ENCODE measurements at regions not wholly inside any gene's neighbourhood (a gene's known extent, or its start where the extent isn't known, plus 50 kb on each side); places are given as distances from the start of the nearest gene placed in this dataset.
A peak's percentile ranks its signal among the peaks of the same experiment; 100 is the strongest.

GRCh38 chr17:74117999-74118421 lies 85.5 kb upstream of the RPL38 start:
- Histone ChIP-seq H3K9me2 (ENCODE audit: insufficient read depth) (no peaks in the 10 kb centered on the region), H3K27ac (ENCODE audit: low read depth, low read length) (no peak overlapping the region), H3K4me2 (ENCODE audit: low read length) (no peak overlapping the region), H3K9ac (ENCODE audit: low read length) (no peak overlapping the region), H3K4me3 (replicated peaks in 1 of 2; ENCODE audit: low read depth in 1 of 2, low read length in 2 of 2) (no peak overlapping the region), H3K9me3 (ENCODE audit: control insufficient read depth in 1 of 2, insufficient read depth in 1 of 2, low read depth in 1 of 2, low read length in 2 of 2) (no peaks in the 10 kb centered on the region), H3K4me1 (ENCODE audit: control insufficient read depth in 1 of 2, insufficient read depth in 2 of 2, low read length in 2 of 2) (peaks cover 5 to 10% of the 10 kb centered on the region in 2 experiments; a peak in 3 of 4 replicates), H2AFZ (ENCODE audit: low read depth, low read length, poor library complexity, severe bottlenecking) (no peak overlapping the region), H3K79me2 (ENCODE audit: insufficient read depth, low read length) (no peaks in the 10 kb centered on the region), H4K20me1 (ENCODE audit: insufficient read depth) (no peaks in the 10 kb centered on the region), H3K27me3 (ENCODE audit: insufficient read depth, low read length) (peaks cover 22% of the 10 kb centered on the region), H3K36me3 (ENCODE audit: control insufficient read depth in 1 of 2, insufficient read depth in 2 of 2, low read length in 2 of 2) (no peaks in the 10 kb centered on the region)
- ATAC-seq (0 out of 2 replicates have a peak, but pooled peaks have one; percentile 21), DNase-seq (ENCODE audit: low read depth, low spot score) (no peak)
- ChIA-PET CTCF (interaction anchor here (1.1 to 2.2 kb wide), 3 partner anchors 28 to 120 kb away, joined by 3 to 6 read pairs (median 5); no protein-coding TSS in a partner anchor), POLR2A (no interaction called here), RAD21 (ENCODE audit: low non-redundant PET in 1 of 2, low total read pairs in 2 of 2, uncharacterized antibody in 2 of 2, unreplicated experiment in 2 of 2) (no interaction called here)
- intact Hi-C loops (cut with micrococcal nuclease) = no loop called here
- BruUV-seq (replicated peaks) = no TSS peak
- no peak for TF ChIP-seq CEBPB (IDR thresholded peaks at IDR 0.05; ENCODE audit: low read depth)

- Histone ChIP-seq H2AFZ (ENCODE audit: low read depth, low read length, poor library complexity, severe bottlenecking) (no peak overlapping the region), H3K9me2 (ENCODE audit: insufficient read depth) (no peaks in the 10 kb centered on the region), H3K4me3 (replicated peaks in 1 of 2; ENCODE audit: low read depth in 1 of 2, low read length in 2 of 2) (no peak overlapping the region), H3K9me3 (ENCODE audit: control insufficient read depth in 1 of 2, insufficient read depth in 1 of 2, low read depth in 1 of 2, low read length in 2 of 2) (no peaks in the 10 kb centered on the region), H3K36me3 (ENCODE audit: control insufficient read depth in 1 of 2, insufficient read depth in 2 of 2, low read length in 2 of 2) (no peaks in the 10 kb centered on the region), H3K4me1 (ENCODE audit: control insufficient read depth in 1 of 2, insufficient read depth in 2 of 2, low read length in 2 of 2) (peaks cover 5 to 10% of the 10 kb centered on the region in 2 experiments; a peak in 3 of 4 replicates), H3K27me3 (ENCODE audit: insufficient read depth, low read length) (peaks cover 22% of the 10 kb centered on the region), H3K4me2 (ENCODE audit: low read length) (no peak overlapping the region), H4K20me1 (ENCODE audit: insufficient read depth) (no peaks in the 10 kb centered on the region), H3K9ac (ENCODE audit: low read length) (no peak overlapping the region), H3K79me2 (ENCODE audit: insufficient read depth, low read length) (no peaks in the 10 kb centered on the region), H3K27ac (ENCODE audit: low read depth, low read length) (no peak overlapping the region)
- RAD21 ChIA-PET (ENCODE audit: low non-redundant PET in 1 of 2, low total read pairs in 2 of 2, uncharacterized antibody in 2 of 2, unreplicated experiment in 2 of 2) = no interaction called here
- CTCF ChIA-PET = interaction anchor here (0.5 to 2.2 kb wide), 4 partner anchors 29 to 178 kb away, joined by 3 to 6 read pairs (median 4); no protein-coding TSS in a partner anchor
- DNase-seq (ENCODE audit: low read depth, low spot score) = no peak
- TF ChIP-seq ELF1 (IDR thresholded peaks at IDR 0.05; ENCODE audit: borderline replicate concordance, low read depth) = no peak
- no peak for TF ChIP-seq FOSL1 (IDR thresholded peaks at IDR 0.05; ENCODE audit: low read depth)
- no peak for TF ChIP-seq EZH2phosphoT487 (IDR thresholded peaks at IDR 0.05; ENCODE audit: borderline replicate concordance)
- TF ChIP-seq CTCF (IDR thresholded peaks at IDR 0.05 in 2 of 3, conservative IDR thresholded peaks at IDR 0.05 in 1 of 3; ENCODE audit: borderline replicate concordance in 1 of 3, insufficient read depth in 1 of 3, low read depth in 2 of 3, low read length in 2 of 3) = peak in 2 of 3 experiments; percentile 41 to 46; a peak in 4 of 6 replicates
- no peak for TF ChIP-seq SIN3A (IDR thresholded peaks at IDR 0.05; ENCODE audit: low read depth)
- ATAC-seq = peak; percentile 55
- intact Hi-C loops (cut with micrococcal nuclease) = no loop called here
- no TSS peak for BruUV-seq (replicated peaks)
- POLR2A ChIA-PET = no interaction called here
Measured at GRCh38 chr17:74118504-74118903, 85.0 kb upstream of the RPL38 start.

All from HCT116 (cell line).